Neural cell (in vitro differentiated cells): ENCODE measurements at regions not wholly inside any gene's neighbourhood (a gene's known extent, or its start where the extent isn't known, plus 50 kb on each side); places are given as distances from the start of the nearest gene placed in this dataset.

Experiments
- H2AFZ ChIP-seq: fragments of 200-600, 300-800 bp; sonication (generic), shearing (Covaris generic); 2 replicates; pipeline ENCODE4 v1.6.0; 2014; ENCODE audit warnings: low read depth, mild to moderate bottlenecking, antibody characterized with exemption, low read length, moderate library complexity
- H3F3A ChIP-seq: fragments of 200-600 bp; shearing (Covaris generic); 2 replicates; pipeline ENCODE4 v1.6.1; 2016; ENCODE audit warnings: mild to moderate bottlenecking, moderate library complexity, mixed read lengths, antibody characterized with exemption, low read length; ENCODE audit not compliant: insufficient read depth, poor library complexity, severe bottlenecking
- H3K27ac ChIP-seq: fragments of 200-600, 300-800 bp; sonication (generic), shearing (Covaris generic); 2 replicates; pipeline ENCODE4 v1.5.1; 2014; ENCODE audit warnings: mild to moderate bottlenecking, low read length, moderate library complexity
- H3K27me3 ChIP-seq: fragments of 300-800, 200-600 bp; sonication (generic), shearing (Covaris generic); 2 replicates; pipeline ENCODE4 v1.6.0; 2014; ENCODE audit warnings: mild to moderate bottlenecking, low read depth, low read length, moderate library complexity; ENCODE audit not compliant: insufficient read depth
- H3K36me3 ChIP-seq: fragments of 300-800, 200-600 bp; sonication (generic), shearing (Covaris generic); 2 replicates; pipeline ENCODE4 v1.5.1; 2014; ENCODE audit warnings: mild to moderate bottlenecking, antibody characterized with exemption, low read length, moderate library complexity; ENCODE audit not compliant: insufficient read depth
- H3K4me2 ChIP-seq: fragments of 300-800, 200-600 bp; sonication (generic), shearing (Covaris generic); 2 replicates; pipeline ENCODE4 v1.6.0; 2014; ENCODE audit warnings: mild to moderate bottlenecking, low read length
- H3K4me3 ChIP-seq: fragments of 300-800, 200-600 bp; sonication (generic), shearing (Covaris generic); 2 replicates; pipeline ENCODE4 v1.5.1; 2014; ENCODE audit warnings: mild to moderate bottlenecking, low read length, moderate library complexity
- H3K79me2 ChIP-seq: fragments of 200-600 bp; shearing (Covaris generic); replicated peaks from 2 replicates; pipeline ENCODE4 v1.6.0; 2014; ENCODE audit warnings: mild to moderate bottlenecking, low read length, moderate library complexity; ENCODE audit not compliant: insufficient read depth
- H3K9ac ChIP-seq: fragments of 300-800, 200-600 bp; sonication (generic), shearing (Covaris generic); 2 replicates; pipeline ENCODE4 v1.6.1; 2016; ENCODE audit warnings: mild to moderate bottlenecking, low read length, mixed read lengths
- H3K9me2 ChIP-seq: fragments of 200-600 bp; shearing (Covaris generic); 2 replicates; pipeline ENCODE4 v1.6.1; 2016; ENCODE audit warnings: mild to moderate bottlenecking, low read length, mixed read lengths; ENCODE audit not compliant: insufficient read depth
- H3K9me3 ChIP-seq: fragments of 200-600, 300-800 bp; sonication (generic), shearing (Covaris generic); 2 replicates; pipeline ENCODE4 v1.6.1; 2016; ENCODE audit warnings: mild to moderate bottlenecking, mixed run types, low read length, moderate library complexity, mixed read lengths
- H4K20me1 ChIP-seq: fragments of 200-600 bp; shearing (Covaris generic); 2 replicates; pipeline ENCODE4 v1.6.1; 2016; ENCODE audit warnings: mild to moderate bottlenecking, mixed run types; ENCODE audit not compliant: insufficient read depth
- EP300 ChIP-seq: fragments of 450-650 bp; conservative IDR thresholded peaks from 2 replicates; pipeline ENCODE4 v1.6.1; 2014; ENCODE audit warnings: antibody characterized with exemption, mild to moderate bottlenecking, moderate library complexity; ENCODE audit not compliant: poor library complexity, severe bottlenecking
- EZH2 ChIP-seq: fragments of 200-600, 300-800 bp; shearing (Covaris generic), sonication (generic); IDR thresholded peaks from 2 replicates; pipeline ENCODE4 v1.6.1; 2014; ENCODE audit warnings: antibody characterized with exemption, low read length, borderline replicate concordance, mild to moderate bottlenecking; ENCODE audit not compliant: insufficient read depth, poor library complexity, severe bottlenecking
- MXI1 ChIP-seq: fragments of 450-650 bp; conservative IDR thresholded peaks from 2 replicates; pipeline ENCODE4 v1.6.1; 2014; ENCODE audit warnings: antibody characterized with exemption, mild to moderate bottlenecking; ENCODE audit not compliant: poor library complexity, severe bottlenecking
- POLR2AphosphoS5 ChIP-seq: IDR thresholded peaks from 2 replicates; pipeline ENCODE4 v1.6.1; 2012
- RAD21 ChIP-seq: fragments of 450-650 bp; conservative IDR thresholded peaks from 2 replicates; pipeline ENCODE4 v1.6.1; 2014; ENCODE audit warnings: antibody characterized with exemption, mild to moderate bottlenecking, moderate library complexity
- SMC3 ChIP-seq: fragments of 450-650 bp; conservative IDR thresholded peaks from 2 replicates; pipeline ENCODE4 v1.6.1; 2014; ENCODE audit warnings: antibody characterized with exemption, mild to moderate bottlenecking, moderate library complexity; ENCODE audit not compliant: poor library complexity
- TAF1 ChIP-seq: IDR thresholded peaks from 2 replicates; pipeline ENCODE4 v1.6.1; 2012; ENCODE audit warnings: low read depth
- TF ChIP-seq, protein P1 (sequence below): fragments of 450-650 bp; IDR thresholded peaks from 2 replicates; pipeline ENCODE4 v1.5.1; 2014; ENCODE audit warnings: antibody characterized with exemption, mild to moderate bottlenecking, moderate library complexity; ENCODE audit not compliant: poor library complexity, severe bottlenecking
- TF ChIP-seq, protein P2 (sequence below): IDR thresholded peaks from 2 replicates; pipeline ENCODE4 v1.6.1; 2012; ENCODE audit warnings: borderline replicate concordance

DNA sequence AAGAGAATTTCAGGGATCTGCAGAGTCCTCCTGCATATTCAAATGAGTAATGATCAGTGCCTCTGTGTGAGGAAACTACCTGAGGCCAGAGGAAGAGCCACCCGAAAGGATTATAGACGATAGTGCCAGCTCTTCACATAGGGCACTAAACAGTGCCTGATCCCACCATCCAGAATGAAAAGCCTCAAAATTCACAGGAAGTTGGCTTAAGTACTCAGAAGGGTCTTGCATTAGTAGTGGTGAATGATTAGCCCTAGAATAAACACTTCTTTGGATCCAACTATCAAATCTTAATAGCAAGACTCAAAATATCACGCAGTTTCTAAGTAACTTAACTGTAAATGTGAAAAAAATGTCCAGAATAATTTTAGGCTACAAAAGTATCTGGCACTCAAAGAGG, 324.4 kb downstream of the ZNF674 start:
- H3K9me3 ChIP-seq, result no peaks in the 10 kb centered on the region
- no peak overlapping the region for H3K4me2 ChIP-seq
- H3K9ac ChIP-seq, result no peak overlapping the region
- no peaks in the 10 kb centered on the region for H3K36me3 ChIP-seq
- no peaks in the 10 kb centered on the region for H3K9me2 ChIP-seq
- no peak for TF ChIP-seq EZH2
- TF ChIP-seq EP300, result no peak
- TF ChIP-seq TAF1, result no peak
- TF ChIP-seq, protein P1, sequence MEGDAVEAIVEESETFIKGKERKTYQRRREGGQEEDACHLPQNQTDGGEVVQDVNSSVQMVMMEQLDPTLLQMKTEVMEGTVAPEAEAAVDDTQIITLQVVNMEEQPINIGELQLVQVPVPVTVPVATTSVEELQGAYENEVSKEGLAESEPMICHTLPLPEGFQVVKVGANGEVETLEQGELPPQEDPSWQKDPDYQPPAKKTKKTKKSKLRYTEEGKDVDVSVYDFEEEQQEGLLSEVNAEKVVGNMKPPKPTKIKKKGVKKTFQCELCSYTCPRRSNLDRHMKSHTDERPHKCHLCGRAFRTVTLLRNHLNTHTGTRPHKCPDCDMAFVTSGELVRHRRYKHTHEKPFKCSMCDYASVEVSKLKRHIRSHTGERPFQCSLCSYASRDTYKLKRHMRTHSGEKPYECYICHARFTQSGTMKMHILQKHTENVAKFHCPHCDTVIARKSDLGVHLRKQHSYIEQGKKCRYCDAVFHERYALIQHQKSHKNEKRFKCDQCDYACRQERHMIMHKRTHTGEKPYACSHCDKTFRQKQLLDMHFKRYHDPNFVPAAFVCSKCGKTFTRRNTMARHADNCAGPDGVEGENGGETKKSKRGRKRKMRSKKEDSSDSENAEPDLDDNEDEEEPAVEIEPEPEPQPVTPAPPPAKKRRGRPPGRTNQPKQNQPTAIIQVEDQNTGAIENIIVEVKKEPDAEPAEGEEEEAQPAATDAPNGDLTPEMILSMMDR, result no peak
- TF ChIP-seq POLR2AphosphoS5, result no peak
- no peak for TF ChIP-seq SMC3
- TF ChIP-seq MXI1, result no peak
- TF ChIP-seq, protein P2, sequence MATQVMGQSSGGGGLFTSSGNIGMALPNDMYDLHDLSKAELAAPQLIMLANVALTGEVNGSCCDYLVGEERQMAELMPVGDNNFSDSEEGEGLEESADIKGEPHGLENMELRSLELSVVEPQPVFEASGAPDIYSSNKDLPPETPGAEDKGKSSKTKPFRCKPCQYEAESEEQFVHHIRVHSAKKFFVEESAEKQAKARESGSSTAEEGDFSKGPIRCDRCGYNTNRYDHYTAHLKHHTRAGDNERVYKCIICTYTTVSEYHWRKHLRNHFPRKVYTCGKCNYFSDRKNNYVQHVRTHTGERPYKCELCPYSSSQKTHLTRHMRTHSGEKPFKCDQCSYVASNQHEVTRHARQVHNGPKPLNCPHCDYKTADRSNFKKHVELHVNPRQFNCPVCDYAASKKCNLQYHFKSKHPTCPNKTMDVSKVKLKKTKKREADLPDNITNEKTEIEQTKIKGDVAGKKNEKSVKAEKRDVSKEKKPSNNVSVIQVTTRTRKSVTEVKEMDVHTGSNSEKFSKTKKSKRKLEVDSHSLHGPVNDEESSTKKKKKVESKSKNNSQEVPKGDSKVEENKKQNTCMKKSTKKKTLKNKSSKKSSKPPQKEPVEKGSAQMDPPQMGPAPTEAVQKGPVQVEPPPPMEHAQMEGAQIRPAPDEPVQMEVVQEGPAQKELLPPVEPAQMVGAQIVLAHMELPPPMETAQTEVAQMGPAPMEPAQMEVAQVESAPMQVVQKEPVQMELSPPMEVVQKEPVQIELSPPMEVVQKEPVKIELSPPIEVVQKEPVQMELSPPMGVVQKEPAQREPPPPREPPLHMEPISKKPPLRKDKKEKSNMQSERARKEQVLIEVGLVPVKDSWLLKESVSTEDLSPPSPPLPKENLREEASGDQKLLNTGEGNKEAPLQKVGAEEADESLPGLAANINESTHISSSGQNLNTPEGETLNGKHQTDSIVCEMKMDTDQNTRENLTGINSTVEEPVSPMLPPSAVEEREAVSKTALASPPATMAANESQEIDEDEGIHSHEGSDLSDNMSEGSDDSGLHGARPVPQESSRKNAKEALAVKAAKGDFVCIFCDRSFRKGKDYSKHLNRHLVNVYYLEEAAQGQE, result no peak
- TF ChIP-seq RAD21, result no peak
- H4K20me1 ChIP-seq, result no peaks in the 10 kb centered on the region
- H2AFZ ChIP-seq, result no peak overlapping the region
- H3K27me3 ChIP-seq, result no peaks in the 10 kb centered on the region
- no peak overlapping the region for H3K4me3 ChIP-seq
- H3K27ac ChIP-seq, result no peak overlapping the region
- H3F3A ChIP-seq, result no peaks in the 10 kb centered on the region
- H3K79me2 ChIP-seq, result no peaks in the 10 kb centered on the region

DNA sequence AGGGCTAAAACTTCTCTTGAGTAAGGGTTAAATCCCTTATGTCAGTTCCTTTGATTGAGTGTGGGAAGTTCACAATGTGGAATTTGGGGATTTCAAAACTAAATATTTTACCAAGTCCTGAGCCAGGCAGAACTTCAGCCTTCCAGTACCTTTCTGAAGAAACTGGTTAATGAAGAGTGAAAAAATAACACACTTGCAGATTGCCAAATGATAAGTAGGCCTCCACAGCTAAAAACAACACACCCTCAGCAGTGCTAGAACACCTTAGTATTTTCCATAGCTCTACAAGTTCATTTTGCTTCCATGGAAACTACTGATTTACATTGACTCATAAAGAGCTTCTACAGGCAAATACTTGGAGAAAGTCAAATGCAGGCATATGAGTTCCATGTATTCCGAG, 326.8 kb downstream of the ZNF674 start:
- Histone ChIP-seq H3K9me2 (no peaks in the 10 kb centered on the region), H2AFZ (no peak overlapping the region), H3K9ac (no peak overlapping the region), H3K4me3 (no peak overlapping the region), H3K36me3 (no peaks in the 10 kb centered on the region), H3K27me3 (no peaks in the 10 kb centered on the region), H4K20me1 (no peaks in the 10 kb centered on the region), H3F3A (no peaks in the 10 kb centered on the region), H3K4me2 (no peak overlapping the region), H3K9me3 (no peaks in the 10 kb centered on the region), H3K27ac (no peak overlapping the region), H3K79me2 (no peaks in the 10 kb centered on the region)
- TF ChIP-seq RAD21 (no peak), EP300 (no peak), POLR2AphosphoS5 (no peak), EZH2 (no peak), TAF1 (no peak), MXI1 (no peak), SMC3 (no peak)
- TF ChIP-seq, protein P1, result no peak
- TF ChIP-seq, protein P2, result no peak
